HepG2 (cell line): ENCODE measurements at regions not wholly inside any gene's neighbourhood (a gene's known extent, or its start where the extent isn't known, plus 50 kb on each side); places are given as distances from the start of the nearest gene placed in this dataset.

Source experiments
- ATAC-seq: fragments of 200-7000 bp; cut with Tn5 transposase; 3 replicates; pipeline ENCODE4 v1.9.1; 2020; ENCODE audit warnings: mild to moderate bottlenecking, moderate library complexity
- BruUV-seq: library from RNA; stranded (reverse); fragments of 400-500 nt; replicated peaks from 2 replicates; lab custom pipeline; 2021; lab: Mats Ljungman, UMichigan
- CTCF ChIA-PET: fragments of 300-600 bp; formaldehyde crosslinking; extraction: SDS; loops from one replicate; lab custom pipeline; 2021; ENCODE audit warnings: low total read pairs, inconsistent platforms, low intra/inter-chr PET ratio; lab: Yijun Ruan, JAX
- POLR2A ChIA-PET: fragments of 350-600 bp; sonication (Branson Sonifier 250); formaldehyde crosslinking; loops from one replicate; lab custom pipeline; 2020; ENCODE audit warnings: antibody characterized with exemption, inconsistent platforms; lab: Yijun Ruan, JAX
- DNase-seq: peaks from one replicate; pipeline ENCODE4 v3.0.0-alpha.2; 2015; ENCODE audit warnings: low spot score
- FAIRE-seq: peaks from 3 replicates; lab custom pipeline; 2011; peaks lifted over from hg19 to GRCh38; lab: Jason Lieb, UNC
- H2AFZ ChIP-seq: one replicate; pipeline ENCODE4 v1.6.1; 2011; ENCODE audit warnings: low read length, inconsistent platforms
- H3K27ac ChIP-seq: fragments of 300-600 bp; 3 replicates; pipeline ENCODE4 v1.8.0; 2011; ENCODE audit warnings: mixed run types, mild to moderate bottlenecking, mixed read lengths, low read length, inconsistent platforms; ENCODE audit not compliant: insufficient read depth; ENCODE audit errors: extremely low read length
- H3K27me3 ChIP-seq, 2 experiments: fragments of 200-600 bp in 1 of 2; 2 replicates in 1 of 2; 3 replicates in 1 of 2; pipeline versions ENCODE4 v1.6.0 to v1.8.0; 2011; ENCODE audit warnings: low read length in 2 of 2, mild to moderate bottlenecking in 2 of 2, moderate library complexity in 2 of 2, inconsistent platforms in 1 of 2; ENCODE audit not compliant: insufficient read depth in 2 of 2, control insufficient read depth in 1 of 2
- H3K36me3 ChIP-seq, 2 experiments: fragments of 200-600 bp in 1 of 2; replicated peaks in 1 of 2; 2 replicates in 1 of 2; 3 replicates in 1 of 2; pipeline versions ENCODE4 v1.5.1 to v1.8.0; 2011; ENCODE audit warnings: low read length in 2 of 2, inconsistent platforms in 1 of 2; ENCODE audit not compliant: insufficient read depth in 2 of 2, control insufficient read depth in 1 of 2
- H3K4me1 ChIP-seq: 2 replicates; pipeline ENCODE4 v1.5.1; 2012; ENCODE audit warnings: low read length, inconsistent platforms; ENCODE audit not compliant: insufficient read depth
- H3K4me2 ChIP-seq: 2 replicates; pipeline ENCODE4 v1.6.0; 2011; ENCODE audit warnings: low read depth, low read length, inconsistent platforms
- H3K4me3 ChIP-seq, 3 experiments: fragments of 200-600 bp in 1 of 3; sonication (generic), shearing (Covaris generic) in 1 of 3; replicated peaks in 1 of 3; 2 replicates each; pipeline ENCODE4 v1.5.1; 2011 to 2016; ENCODE audit warnings: low read length in 3 of 3, inconsistent platforms in 2 of 3, low read depth in 2 of 3, mild to moderate bottlenecking in 2 of 3, control low read depth in 1 of 3, mixed read lengths in 1 of 3; ENCODE audit not compliant: insufficient read depth in 1 of 3
- H3K79me2 ChIP-seq: one replicate; pipeline ENCODE4 v1.6.1; 2011; ENCODE audit warnings: low read length, inconsistent platforms; ENCODE audit not compliant: insufficient read depth
- H3K9ac ChIP-seq: 2 replicates; pipeline ENCODE4 v1.6.0; 2011; ENCODE audit warnings: mild to moderate bottlenecking, low read depth, low read length, inconsistent platforms; ENCODE audit not compliant: insufficient read depth
- H3K9me3 ChIP-seq: 2 replicates; pipeline ENCODE4 v1.5.1; 2012; ENCODE audit warnings: mild to moderate bottlenecking, low read length
- H4K20me1 ChIP-seq: 2 replicates; pipeline ENCODE4 v1.6.0; 2011; ENCODE audit warnings: inconsistent platforms, mild to moderate bottlenecking, low read length, moderate library complexity; ENCODE audit not compliant: insufficient read depth
- ATM ChIP-seq: fragments of 450-650 bp; IDR thresholded peaks from 2 replicates; pipeline ENCODE4 v1.7.1; 2017; ENCODE audit warnings: mild to moderate bottlenecking, borderline replicate concordance
- FOXM1 ChIP-seq: sonication (generic); formaldehyde crosslinking; IDR thresholded peaks from 2 replicates; pipeline ENCODE4 v1.5.0; 2020; ENCODE audit warnings: missing genetic modification reagents
- HOMEZ ChIP-seq: IDR thresholded peaks from 2 replicates; pipeline ENCODE4 v1.6.1; 2016; ENCODE audit warnings: low read depth
- KAT8 ChIP-seq: IDR thresholded peaks from 2 replicates; pipeline ENCODE4 v1.6.1; 2016; ENCODE audit warnings: missing genetic modification reagents, missing compliant biosample characterization
- MEIS1 ChIP-seq: sonication (generic); formaldehyde crosslinking; IDR thresholded peaks from 2 replicates; pipeline ENCODE4 v1.9.0; 2021; ENCODE audit warnings: mild to moderate bottlenecking, missing genetic modification reagents, moderate library complexity, borderline replicate concordance
- MIER2 ChIP-seq: IDR thresholded peaks from 2 replicates; pipeline ENCODE4 v1.6.1; 2016; ENCODE audit warnings: missing biosample characterization, missing genetic modification reagents
- PBX3 ChIP-seq: sonication (generic); formaldehyde crosslinking; IDR thresholded peaks from 2 replicates; pipeline ENCODE4 v1.8.1; 2023; ENCODE audit warnings: missing genetic modification reagents, inconsistent platforms, borderline replicate concordance
- POLR2AphosphoS5 ChIP-seq: IDR thresholded peaks from 2 replicates; pipeline ENCODE4 v1.6.1; 2012; ENCODE audit warnings: low read depth, low read length
- RFXAP ChIP-seq: sonication (generic); formaldehyde crosslinking; IDR thresholded peaks from 2 replicates; pipeline ENCODE4 v1.4.0; 2020; ENCODE audit warnings: missing genetic modification reagents, borderline replicate concordance
- SATB2 ChIP-seq: sonication (generic); formaldehyde crosslinking; IDR thresholded peaks from 2 replicates; pipeline ENCODE4 v1.5.0; 2020; ENCODE audit warnings: missing genetic modification reagents
- SCMH1 ChIP-seq: sonication (generic); formaldehyde crosslinking; IDR thresholded peaks from 2 replicates; pipeline ENCODE4 v1.9.0; 2021; ENCODE audit warnings: missing genetic modification reagents, mild to moderate bottlenecking, borderline replicate concordance
- SIX1 ChIP-seq: sonication (generic); formaldehyde crosslinking; IDR thresholded peaks from 2 replicates; pipeline ENCODE4 v1.4.0; 2020; ENCODE audit warnings: missing genetic modification reagents, borderline replicate concordance
- SMAD1 ChIP-seq: sonication (generic); formaldehyde crosslinking; IDR thresholded peaks from 2 replicates; pipeline ENCODE4 v1.4.0; 2020; ENCODE audit warnings: missing genetic modification reagents, low read depth, mild to moderate bottlenecking, borderline replicate concordance
- SNAPC5 ChIP-seq: sonication (generic); formaldehyde crosslinking; IDR thresholded peaks from 2 replicates; pipeline ENCODE4 v1.8.1; 2023; ENCODE audit warnings: mild to moderate bottlenecking, missing genetic modification reagents, borderline replicate concordance
- ZBTB25 ChIP-seq: IDR thresholded peaks from 2 replicates; pipeline ENCODE4 v1.6.1; 2018; ENCODE audit warnings: missing genetic modification reagents
- ZFP1 ChIP-seq: IDR thresholded peaks from 2 replicates; pipeline ENCODE4 v1.6.1; 2016
- ZFY ChIP-seq: sonication (generic); formaldehyde crosslinking; IDR thresholded peaks from 2 replicates; pipeline ENCODE4 v1.4.0; 2020; ENCODE audit warnings: missing genetic modification reagents
- ZNF326 ChIP-seq: sonication (generic); formaldehyde crosslinking; IDR thresholded peaks from 2 replicates; pipeline ENCODE4 v1.4.0; 2020; ENCODE audit warnings: missing genetic modification reagents, borderline replicate concordance
- ZNF530 ChIP-seq: sonication (generic); formaldehyde crosslinking; IDR thresholded peaks from 2 replicates; pipeline ENCODE4 v1.5.0; 2020; ENCODE audit warnings: low read depth, mild to moderate bottlenecking, missing genetic modification reagents
- WGBS: methylation state at CpG from one replicate; pipeline ENCODE4 v1.1.6; 2017; ENCODE audit warnings: low lambda C conversion rate; 5-methylcytosine and 5-hydroxymethylcytosine counted together
- in situ Hi-C: cut with HindIII; loops from 2 replicates; pipeline ENCODE4 v1.10.0; 2017; ENCODE audit warnings: low pct_unique_long_range_greater_than_20kb; ENCODE audit not compliant: extremely low pct_ligation_motif_present
- intact Hi-C: fragments of 100-400 bp; cut with micrococcal nuclease; formaldehyde crosslinking; loops from one replicate; pipeline ENCODE4 v1.10.0; 2022; ENCODE audit not compliant: unreplicated experiment

- no peaks in the 10 kb centered on the region for H3K4me1 ChIP-seq
- no peak for TF ChIP-seq MIER2 (CRISPR knock-in tag)
- TF ChIP-seq SNAPC5 (CRISPR knock-in tag): no peak
- TF ChIP-seq ZNF326 (CRISPR knock-in tag): no peak
- TF ChIP-seq RFXAP: no peak
- no peak for TF ChIP-seq POLR2AphosphoS5
- TF ChIP-seq FOXM1: no peak
- TF ChIP-seq SCMH1 (CRISPR knock-in tag): no peak
- no peak for TF ChIP-seq KAT8
- TF ChIP-seq ZFP1 (CRISPR knock-in tag): no peak
- TF ChIP-seq SATB2 (CRISPR knock-in tag): no peak
- no peak for TF ChIP-seq SMAD1
- TF ChIP-seq SIX1 (CRISPR knock-in tag): no peak
- TF ChIP-seq ZBTB25 (CRISPR knock-in tag): no peak
- TF ChIP-seq ATM: no peak
- TF ChIP-seq ZFY (CRISPR knock-in tag): no peak
- TF ChIP-seq ZNF530: no peak
- no peak for TF ChIP-seq PBX3 (CRISPR knock-in tag)
- no peak for TF ChIP-seq MEIS1 (CRISPR knock-in tag)
- TF ChIP-seq HOMEZ (CRISPR knock-in tag): no peak
- ChIA-PET CTCF (no interaction called here), POLR2A (no interaction called here)
- H3K27me3 ChIP-seq: no peaks in the 10 kb centered on the region
- H3K79me2 ChIP-seq: no peaks in the 10 kb centered on the region
- no peak for ATAC-seq
- FAIRE-seq: no peak
- H3K9ac ChIP-seq: no peak overlapping the region
- no TSS peak for BruUV-seq
- H4K20me1 ChIP-seq: no peaks in the 10 kb centered on the region
- intact Hi-C loops: no loop called here
- in situ Hi-C loops: no loop called here
- no peak overlapping the region for H3K4me3 ChIP-seq
- WGBS: 19% methylated on average over 7 of the region's 7 CpGs
- H3K36me3 ChIP-seq: no peaks in the 10 kb centered on the region
- peaks cover 2% of the 10 kb centered on the region; the same call in 1 of the 2 replicates for H3K9me3 ChIP-seq
- no peak overlapping the region for H2AFZ ChIP-seq
- H3K27ac ChIP-seq: no peak overlapping the region
- no peak for DNase-seq
- no peak overlapping the region for H3K4me2 ChIP-seq
Observed at GRCh38 chr4:111434586-111434985, 710.7 kb upstream of the FAM241A start.
